Mesenchymal stem cell (in vitro differentiated cells and primary cell): ENCODE measurements at regions not wholly inside any gene's neighbourhood (a gene's known extent, or its start where the extent isn't known, plus 50 kb on each side); places are given as distances from the start of the nearest gene placed in this dataset.

Experiments
- DNase-seq: peaks from one replicate; pipeline ENCODE4 v3.0.0-alpha.2; 2013
- H2AFZ ChIP-seq: one replicate; pipeline ENCODE4 v1.6.1; 2013; ENCODE audit warnings: low read depth, mild to moderate bottlenecking, control low read depth, inconsistent platforms, low read length, moderate library complexity
- H2AK5ac ChIP-seq: 2 replicates; pipeline ENCODE4 v1.6.1; 2013; ENCODE audit warnings: low read length, moderate library complexity, mild to moderate bottlenecking, inconsistent platforms; ENCODE audit not compliant: severe bottlenecking
- H2BK120ac ChIP-seq: one replicate; pipeline ENCODE4 v1.6.1; 2013; ENCODE audit warnings: low read depth, mild to moderate bottlenecking, inconsistent platforms, low read length, moderate library complexity
- H2BK12ac ChIP-seq, 2 experiments: one replicate each; pipeline ENCODE4 v1.6.1; 2013; ENCODE audit warnings: inconsistent platforms in 2 of 2, low read length in 2 of 2, mild to moderate bottlenecking in 2 of 2, moderate library complexity in 2 of 2, control low read depth in 1 of 2
- H2BK15ac ChIP-seq: one replicate; pipeline ENCODE4 v1.6.1; 2013; ENCODE audit warnings: mild to moderate bottlenecking, low read depth, inconsistent platforms; ENCODE audit not compliant: poor library complexity, severe bottlenecking
- H2BK5ac ChIP-seq: 2 replicates; pipeline ENCODE4 v1.6.1; 2013; ENCODE audit warnings: low read depth, mild to moderate bottlenecking, low read length, control low read depth, inconsistent platforms; ENCODE audit not compliant: poor library complexity, severe bottlenecking
- H3K14ac ChIP-seq, 2 experiments: one replicate each; pipeline ENCODE4 v1.6.1; 2013; ENCODE audit warnings: inconsistent platforms in 2 of 2, low read length in 2 of 2, control low read depth in 1 of 2, mild to moderate bottlenecking in 1 of 2, moderate library complexity in 1 of 2
- H3K18ac ChIP-seq, 2 experiments: one replicate each; pipeline ENCODE4 v1.6.1; 2013; ENCODE audit warnings: inconsistent platforms in 2 of 2, low read length in 2 of 2, control low read depth in 1 of 2, low read depth in 1 of 2, mild to moderate bottlenecking in 1 of 2
- H3K23ac ChIP-seq, 2 experiments: one replicate each; pipeline ENCODE4 v1.6.1; 2013; ENCODE audit warnings: inconsistent platforms in 2 of 2, low read length in 2 of 2, mild to moderate bottlenecking in 2 of 2, moderate library complexity in 2 of 2, control low read depth in 1 of 2
- H3K27ac ChIP-seq: 2 replicates; pipeline ENCODE4 v1.5.1; 2013; ENCODE audit warnings: mild to moderate bottlenecking, moderate library complexity, low read length, control low read depth, inconsistent platforms; ENCODE audit not compliant: poor library complexity, severe bottlenecking
- H3K27me3 ChIP-seq, 2 experiments: 2 replicates each; pipeline versions ENCODE4 v1.6.1 to v1.7.0; 2013; ENCODE audit warnings: low read length in 2 of 2, mild to moderate bottlenecking in 2 of 2, moderate library complexity in 2 of 2, control low read depth in 1 of 2, inconsistent platforms in 1 of 2; ENCODE audit not compliant: control insufficient read depth in 1 of 2, insufficient read depth in 1 of 2
- H3K36me3 ChIP-seq, 2 experiments: 2 replicates each; pipeline versions ENCODE4 v1.6.1 to v1.7.0; 2013; ENCODE audit warnings: low read length in 2 of 2, control low read depth in 1 of 2, inconsistent platforms in 1 of 2, low read depth in 1 of 2, mild to moderate bottlenecking in 1 of 2; ENCODE audit not compliant: insufficient read depth in 2 of 2, control insufficient read depth in 1 of 2
- H3K4ac ChIP-seq, 2 experiments: one replicate each; pipeline ENCODE4 v1.6.1; 2013; ENCODE audit warnings: inconsistent platforms in 2 of 2, low read length in 2 of 2, mild to moderate bottlenecking in 2 of 2, moderate library complexity in 2 of 2, control low read depth in 1 of 2, low read depth in 1 of 2
- H3K4me1 ChIP-seq: 2 replicates; pipeline ENCODE4 v1.6.1; 2013; ENCODE audit warnings: low read depth, low read length, control low read depth; ENCODE audit not compliant: control insufficient read depth, insufficient read depth
- H3K4me2 ChIP-seq: 2 replicates; pipeline ENCODE4 v1.6.1; 2013; ENCODE audit warnings: low read length, mild to moderate bottlenecking, inconsistent platforms; ENCODE audit not compliant: poor library complexity, severe bottlenecking
- H3K4me3 ChIP-seq, 2 experiments: 2 replicates each; pipeline versions ENCODE4 v1.5.1 to v1.7.0; 2013; ENCODE audit warnings: low read length in 2 of 2, mild to moderate bottlenecking in 2 of 2, control low read depth in 1 of 2, low read depth in 1 of 2; ENCODE audit not compliant: insufficient read depth in 1 of 2
- H3K79me1 ChIP-seq: replicated peaks from 2 replicates; pipeline ENCODE4 v1.6.1; 2013; ENCODE audit warnings: mild to moderate bottlenecking, control low read depth, low read length, inconsistent platforms; ENCODE audit not compliant: poor library complexity, severe bottlenecking
- H3K9ac ChIP-seq: 2 replicates; pipeline ENCODE4 v1.7.0; 2013; ENCODE audit warnings: mild to moderate bottlenecking, low read length, moderate library complexity
- H3K9me3 ChIP-seq: 2 replicates; pipeline ENCODE4 v1.7.0; 2013; ENCODE audit warnings: mild to moderate bottlenecking, low read length; ENCODE audit not compliant: control insufficient read depth
- H4K8ac ChIP-seq: one replicate; pipeline ENCODE4 v1.6.1; 2013; ENCODE audit warnings: inconsistent platforms, mild to moderate bottlenecking, low read length, moderate library complexity
- H4K91ac ChIP-seq: one replicate; pipeline ENCODE4 v1.6.1; 2013; ENCODE audit warnings: mild to moderate bottlenecking, low read length, inconsistent platforms
- WGBS: methylation state at CpG from one replicate; pipeline ENCODE4 v1.1.7; 2013; ENCODE audit warnings: mixed read lengths; 5-methylcytosine and 5-hydroxymethylcytosine counted together

- no peak overlapping the region for H3K14ac ChIP-seq
- H3K4me3 ChIP-seq: no peak overlapping the region
- H3K79me1 ChIP-seq: no peaks in the 10 kb centered on the region
- H4K91ac ChIP-seq: no peak overlapping the region
- H3K4me2 ChIP-seq: no peak overlapping the region
- H3K23ac ChIP-seq: no peak overlapping the region
- no peak for DNase-seq
- H3K18ac ChIP-seq: no peak overlapping the region
- H3K9ac ChIP-seq: no peak overlapping the region
- no peak overlapping the region for H2AK5ac ChIP-seq
- peaks cover 3% of the 10 kb centered on the region for H3K9me3 ChIP-seq
- no peak overlapping the region for H3K27ac ChIP-seq
- no peak overlapping the region for H3K4ac ChIP-seq
- no peaks in the 10 kb centered on the region for H3K27me3 ChIP-seq
- H2BK5ac ChIP-seq: no peak overlapping the region
- no peak overlapping the region for H2BK120ac ChIP-seq
- no peak overlapping the region for H2BK12ac ChIP-seq
- H2AFZ ChIP-seq: no peak overlapping the region
- H3K4me1 ChIP-seq: no peaks in the 10 kb centered on the region
- H2BK15ac ChIP-seq: no peak overlapping the region
- H4K8ac ChIP-seq: no peak overlapping the region
- no peaks in the 10 kb centered on the region for H3K36me3 ChIP-seq
These were observed 194.7 kb downstream of the BARHL2 start for GRCh38 chr1:90522432-90522831.

DNA sequence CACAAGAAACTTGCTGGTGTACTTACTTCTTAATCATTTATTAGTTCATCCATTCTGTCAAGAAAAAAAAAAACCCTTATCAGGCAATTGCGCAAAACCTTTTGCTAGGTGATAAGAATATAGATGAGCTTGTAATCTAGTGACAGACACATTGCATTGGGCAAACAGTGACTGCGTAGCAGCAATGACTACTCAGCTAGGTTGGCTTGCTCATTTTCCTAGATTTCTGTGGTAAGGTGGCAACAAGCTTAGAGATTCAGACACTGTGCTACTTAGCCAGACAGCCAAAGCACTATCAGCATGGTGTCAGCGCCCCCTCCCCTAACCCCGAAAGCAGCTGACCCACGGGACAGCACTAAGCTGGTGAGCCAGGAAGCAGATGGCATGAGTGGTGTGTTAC is 203.1 kb downstream of the BARHL2 start:
- Histone ChIP-seq H3K23ac (no peak overlapping the region), H4K8ac (no peak overlapping the region), H2BK12ac (no peak overlapping the region), H4K91ac (no peak overlapping the region), H3K18ac (no peak overlapping the region), H3K36me3 (no peaks in the 10 kb centered on the region), H3K9me3 (no peaks in the 10 kb centered on the region), H3K4me3 (no peak overlapping the region), H3K27me3 (no peaks in the 10 kb centered on the region), H3K4me1 (no peaks in the 10 kb centered on the region), H2AK5ac (no peak overlapping the region), H2BK5ac (no peak overlapping the region), H2BK15ac (no peak overlapping the region), H2AFZ (no peak overlapping the region), H3K27ac (no peak overlapping the region), H3K14ac (no peak overlapping the region), H3K4ac (no peak overlapping the region), H3K79me1 (no peaks in the 10 kb centered on the region), H3K4me2 (no peak overlapping the region), H2BK120ac (no peak overlapping the region), H3K9ac (no peak overlapping the region)
- WGBS: 93% methylated on average over 3 of the region's 5 CpGs
- DNase-seq: no peak

GRCh38 chr1:90512441-90512840 is 204.7 kb downstream of the BARHL2 start:
- no peak overlapping the region for H3K4me2 ChIP-seq
- no peaks in the 10 kb centered on the region for H3K36me3 ChIP-seq
- H2BK15ac ChIP-seq: no peak overlapping the region
- no peak overlapping the region for H2BK5ac ChIP-seq
- no peak overlapping the region for H2AFZ ChIP-seq
- H3K9ac ChIP-seq: no peak overlapping the region
- no peak overlapping the region for H3K18ac ChIP-seq
- DNase-seq: no peak
- no peak overlapping the region for H4K91ac ChIP-seq
- no peak overlapping the region for H2AK5ac ChIP-seq
- H3K14ac ChIP-seq: no peak overlapping the region
- no peaks in the 10 kb centered on the region for H3K9me3 ChIP-seq
- H3K23ac ChIP-seq: no peak overlapping the region
- no peak overlapping the region for H3K4me3 ChIP-seq
- no peaks in the 10 kb centered on the region for H3K27me3 ChIP-seq
- H3K79me1 ChIP-seq: no peaks in the 10 kb centered on the region
- no peaks in the 10 kb centered on the region for H3K4me1 ChIP-seq
- no peak overlapping the region for H2BK12ac ChIP-seq
- WGBS: 57% methylated on average over 2 of the region's 3 CpGs
- H3K4ac ChIP-seq: no peak overlapping the region
- H2BK120ac ChIP-seq: no peak overlapping the region
- H4K8ac ChIP-seq: no peak overlapping the region
- H3K27ac ChIP-seq: no peak overlapping the region

GRCh38 chr1:90510143-90510542 is 207.0 kb downstream of the BARHL2 start:
- H4K91ac ChIP-seq: no peak overlapping the region
- H2BK12ac ChIP-seq: no peak overlapping the region
- H3K23ac ChIP-seq: no peak overlapping the region
- WGBS: 61% methylated on average over 2 of the region's 3 CpGs
- no peak overlapping the region for H3K14ac ChIP-seq
- no peaks in the 10 kb centered on the region for H3K79me1 ChIP-seq
- no peak overlapping the region for H2AK5ac ChIP-seq
- H2BK5ac ChIP-seq: no peak overlapping the region
- H3K4me3 ChIP-seq: no peak overlapping the region
- no peak overlapping the region for H3K9ac ChIP-seq
- H3K4ac ChIP-seq: no peak overlapping the region
- H2BK15ac ChIP-seq: no peak overlapping the region
- no peaks in the 10 kb centered on the region for H3K4me1 ChIP-seq
- H3K27ac ChIP-seq: no peak overlapping the region
- no peak overlapping the region for H2AFZ ChIP-seq
- H3K18ac ChIP-seq: no peak overlapping the region
- no peak for DNase-seq
- no peak overlapping the region for H4K8ac ChIP-seq
- H3K27me3 ChIP-seq: no peaks in the 10 kb centered on the region
- H3K9me3 ChIP-seq: no peaks in the 10 kb centered on the region
- H3K4me2 ChIP-seq: no peak overlapping the region
- no peak overlapping the region for H2BK120ac ChIP-seq
- H3K36me3 ChIP-seq: no peaks in the 10 kb centered on the region
